ENCODE measurements at regions not wholly inside any gene's neighbourhood (a gene's known extent, or its start where the extent isn't known, plus 50 kb on each side); places are given as distances from the start of the nearest gene placed in this dataset.

DNA sequence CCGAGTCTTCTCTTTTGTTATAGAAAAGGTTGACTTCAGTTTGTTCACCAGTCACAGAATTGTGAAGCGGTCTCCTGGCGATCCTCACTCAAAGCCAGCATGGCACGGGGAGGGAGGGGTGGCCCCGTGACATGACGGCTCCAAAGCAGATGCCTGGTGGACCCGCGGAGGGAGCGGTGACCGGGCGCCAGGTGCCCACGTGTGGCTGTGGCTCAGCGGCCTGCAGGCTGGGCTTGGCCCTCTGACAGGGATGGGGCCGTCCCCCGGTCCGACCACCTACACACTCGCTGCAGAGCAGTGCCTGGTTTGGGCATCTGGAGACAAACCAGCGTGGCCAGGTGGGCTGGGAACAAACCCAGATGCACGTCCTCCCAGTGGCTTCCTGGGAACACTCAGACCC, 129.1 kb upstream of the SNTG2 start:
- DNase-seq = no peak

DNA sequence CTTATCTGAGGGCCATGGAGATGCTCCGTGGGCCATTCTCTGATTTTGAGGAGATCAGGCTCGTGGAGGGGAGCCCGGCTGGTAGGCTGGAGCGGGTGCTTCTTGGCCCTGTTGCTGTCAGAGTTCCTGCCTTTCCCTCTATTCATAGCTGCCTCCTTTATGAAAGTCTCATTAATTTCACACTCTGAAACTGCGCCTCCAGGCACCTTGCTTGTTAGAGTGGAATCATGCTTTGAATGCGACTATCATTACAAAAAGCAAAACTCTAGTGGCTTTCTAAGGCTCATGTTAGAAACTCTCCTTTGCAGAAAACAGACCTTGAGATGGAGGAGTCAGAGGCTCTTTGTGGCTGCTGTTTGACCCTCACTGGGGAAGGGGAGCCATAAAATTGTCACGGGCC, 131.0 kb upstream of the SNTG2 start:
- no peak for DNase-seq

DNA sequence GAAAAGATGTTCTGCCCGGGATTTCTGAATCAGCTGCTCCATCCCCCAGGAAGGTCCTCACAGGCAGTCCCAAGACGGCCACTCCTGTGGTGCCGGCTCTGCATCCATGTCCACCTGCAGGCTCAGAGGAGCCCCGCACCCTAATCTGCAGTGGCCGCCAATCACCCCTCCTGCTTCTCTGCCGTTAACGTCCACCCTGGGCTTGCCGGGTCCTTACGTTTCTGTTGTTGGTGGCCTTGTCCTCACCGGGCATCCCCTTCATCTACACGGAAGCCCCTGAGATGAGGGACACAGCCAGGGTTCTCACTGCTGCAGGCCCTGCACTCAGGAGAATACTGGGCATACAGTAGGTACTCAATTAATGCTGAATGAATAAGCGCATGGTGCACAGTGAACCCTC, 131.5 kb upstream of the SNTG2 start:
- no peak for DNase-seq

DNA sequence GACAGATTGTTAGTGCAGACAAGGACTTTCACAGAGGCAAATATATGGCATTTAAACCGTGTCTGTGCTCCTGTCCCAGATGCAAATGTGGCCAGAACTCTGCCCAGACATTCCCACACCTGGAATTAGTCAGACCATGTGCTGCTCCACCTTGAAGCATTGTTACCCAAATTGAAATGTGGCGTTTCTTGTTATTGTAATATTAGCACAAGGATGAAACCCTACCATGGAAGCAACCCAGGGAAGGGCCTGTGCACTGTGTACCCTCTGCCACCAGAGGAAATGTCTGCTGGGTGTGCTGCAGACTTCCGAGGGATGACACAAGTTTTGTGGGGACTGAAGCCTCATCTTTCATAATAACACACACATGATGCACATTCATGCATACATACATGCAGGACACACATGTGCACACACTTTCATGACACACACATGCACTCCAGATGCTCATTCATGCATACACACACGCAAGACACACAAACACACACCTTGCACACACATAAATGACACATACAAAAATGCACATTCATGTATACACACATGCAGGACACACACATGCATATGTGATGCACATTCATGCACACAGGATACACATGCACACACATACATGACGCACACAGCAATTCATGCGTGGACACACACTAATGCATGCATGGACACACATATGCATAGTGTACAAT, 133.2 kb upstream of the SNTG2 start:
- DNase-seq = no peak

DNA sequence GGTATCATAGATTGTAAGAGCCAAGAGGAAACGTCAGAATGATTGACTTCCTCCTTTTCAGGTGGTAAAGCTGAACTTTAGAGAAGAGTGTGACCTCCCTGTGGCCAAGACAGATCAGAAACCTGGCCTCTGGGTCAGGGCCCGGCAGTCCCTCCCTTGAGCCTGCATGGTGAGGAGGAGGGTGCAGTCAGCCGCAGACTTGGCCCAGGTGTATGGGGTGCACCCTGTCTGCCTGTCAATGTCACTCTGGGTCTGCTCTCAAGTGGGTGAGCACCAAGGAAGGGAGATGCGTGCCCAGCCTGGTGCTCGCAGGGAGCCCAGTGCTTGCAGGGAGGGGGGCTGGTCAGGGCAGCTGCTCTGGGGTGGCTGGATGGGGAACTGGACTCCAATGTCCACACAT, 134.4 kb upstream of the SNTG2 start:
- DNase-seq = no peak

DNA sequence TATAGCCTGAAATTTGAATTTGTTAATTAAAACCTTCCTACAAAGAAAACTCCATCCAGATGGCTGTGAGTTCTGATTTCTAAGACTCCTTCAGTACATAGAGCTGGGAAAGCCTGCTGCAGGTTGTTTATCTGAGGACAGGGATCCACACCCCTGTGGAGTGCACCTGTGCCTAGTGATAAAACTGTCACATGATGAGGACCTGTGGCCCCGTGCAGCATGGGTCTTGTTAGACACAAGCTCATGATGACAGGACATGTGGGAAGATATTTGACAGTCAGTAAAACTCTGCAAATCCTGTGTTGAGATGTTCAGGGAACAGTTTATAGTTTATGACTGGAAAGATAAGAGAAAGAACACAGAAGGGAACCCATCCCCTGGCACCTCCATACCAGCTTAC, 133.2 kb upstream of the TMEM18 start:
- no peak for DNase-seq

DNA sequence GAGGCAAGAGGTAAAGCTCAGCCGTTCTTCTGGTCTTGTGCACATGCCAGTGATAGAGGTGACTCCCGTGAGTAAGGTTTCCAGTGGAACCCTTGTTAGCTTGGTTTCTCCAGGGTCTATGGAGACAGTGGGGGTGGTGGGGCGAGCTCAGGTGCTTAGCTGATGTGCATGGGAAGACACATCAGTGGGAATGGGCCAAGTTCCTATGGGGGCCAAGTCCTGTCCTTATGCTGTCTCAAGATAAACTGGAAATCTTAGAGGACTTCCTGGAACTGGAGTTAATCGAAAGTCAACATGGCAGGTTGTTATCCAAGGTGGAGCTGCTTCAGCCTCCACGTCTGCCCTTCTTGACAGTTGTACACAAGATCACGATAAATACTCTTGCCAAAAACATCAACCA, 130.1 kb upstream of the TMEM18 start:
- DNase-seq = no peak

DNA sequence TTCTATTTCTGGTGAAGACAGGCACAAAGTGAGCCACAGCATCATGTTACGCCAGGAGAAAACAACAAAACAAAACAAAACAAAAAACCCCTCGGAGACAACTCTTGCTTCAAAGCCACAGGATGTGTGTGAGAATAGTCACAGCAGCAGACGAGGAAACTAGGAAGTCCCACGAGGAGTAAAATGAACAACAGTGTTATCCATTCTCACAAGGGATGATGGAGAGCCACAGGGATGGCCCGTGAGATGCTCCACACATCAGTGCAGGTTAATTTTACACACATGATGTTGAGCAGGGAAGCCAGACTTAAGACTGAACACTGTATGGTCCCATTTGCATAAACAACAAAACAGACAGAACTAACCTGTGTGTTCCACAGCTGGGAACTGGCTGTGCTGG, 128.5 kb upstream of the TMEM18 start:
- no peak for DNase-seq

DNA sequence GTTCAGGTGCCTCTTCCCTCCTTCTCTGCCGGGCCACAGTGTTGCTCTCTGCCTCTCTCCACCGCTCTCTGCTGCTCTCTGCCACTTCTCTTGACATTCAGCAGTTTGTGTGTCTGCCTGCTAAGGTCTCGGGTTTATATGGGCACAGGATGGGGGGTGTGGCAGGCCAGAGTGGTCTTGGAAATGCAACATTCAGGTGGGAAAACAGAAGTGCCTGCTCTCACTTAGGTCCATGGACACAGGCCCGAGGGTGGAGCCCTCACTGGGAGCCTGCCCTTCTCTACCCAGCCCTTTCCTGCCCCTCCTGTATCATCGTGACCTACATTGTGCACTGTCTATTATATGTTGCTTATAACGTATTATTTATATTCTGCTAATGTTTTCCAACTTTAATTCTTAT, 120.8 kb upstream of the TMEM18 start:
- no peak for DNase-seq

DNA sequence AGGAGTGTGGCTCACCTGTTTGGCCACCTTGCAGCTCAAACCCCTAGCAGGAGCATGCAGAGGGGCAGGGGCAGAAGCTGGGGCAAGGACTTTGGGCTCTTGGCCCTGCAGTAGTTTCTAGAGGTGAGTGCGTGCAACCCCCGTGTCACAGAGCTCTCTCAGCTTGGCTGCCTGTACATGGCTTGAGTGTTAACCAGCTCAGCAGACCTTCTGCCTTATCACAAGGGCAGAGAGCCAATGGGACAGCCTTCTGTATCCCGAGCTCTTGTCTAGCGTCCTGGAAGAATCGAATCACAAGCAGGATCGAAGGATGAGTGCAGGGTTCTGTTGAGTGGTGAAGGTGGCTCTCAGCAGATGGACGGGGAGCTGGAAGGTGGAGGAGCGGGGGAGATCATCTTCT, 120.3 kb upstream of the TMEM18 start:
- no peak for DNase-seq

DNA sequence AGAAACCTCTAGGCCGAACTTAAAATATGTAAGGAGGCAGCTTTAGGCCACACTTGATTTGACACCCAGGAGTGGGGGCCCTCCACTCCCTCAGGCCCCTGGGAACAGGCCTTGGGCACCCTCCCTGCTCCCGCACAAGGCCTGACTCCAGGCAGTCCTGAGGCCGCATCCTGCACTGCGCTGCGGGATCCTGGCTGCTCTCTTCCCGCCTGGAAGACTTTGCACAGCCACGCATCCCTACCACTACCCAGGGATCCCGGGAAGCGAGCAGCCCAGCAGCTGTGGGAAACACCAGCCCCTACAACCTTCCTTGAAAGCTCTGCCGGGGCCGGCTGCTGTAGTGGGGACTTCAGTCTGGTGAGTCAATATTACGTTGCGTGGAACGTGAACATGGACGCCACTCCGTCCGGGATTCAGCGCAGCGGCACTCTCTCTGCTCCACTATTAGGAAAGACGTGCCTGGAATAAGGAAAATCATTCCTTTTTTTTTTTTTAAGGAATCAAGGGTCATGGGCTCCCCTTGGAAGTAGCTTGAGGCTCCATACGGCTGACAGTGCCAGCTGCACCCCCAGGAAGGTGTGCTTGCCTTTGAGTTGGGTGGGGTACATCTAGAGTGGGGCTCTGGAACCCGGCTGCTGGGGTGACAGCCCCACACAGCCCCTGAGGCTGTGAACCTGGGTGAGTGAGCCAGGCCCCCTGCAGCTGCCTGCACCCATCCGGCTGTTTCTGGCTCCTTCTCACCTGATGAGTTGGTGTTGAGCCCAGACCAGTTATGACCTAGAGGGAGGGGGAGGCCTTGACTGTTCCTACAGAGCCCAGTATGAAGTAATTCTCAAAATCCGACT, 119.2 kb upstream of the TMEM18 start:
- DNase-seq = no peak

DNA sequence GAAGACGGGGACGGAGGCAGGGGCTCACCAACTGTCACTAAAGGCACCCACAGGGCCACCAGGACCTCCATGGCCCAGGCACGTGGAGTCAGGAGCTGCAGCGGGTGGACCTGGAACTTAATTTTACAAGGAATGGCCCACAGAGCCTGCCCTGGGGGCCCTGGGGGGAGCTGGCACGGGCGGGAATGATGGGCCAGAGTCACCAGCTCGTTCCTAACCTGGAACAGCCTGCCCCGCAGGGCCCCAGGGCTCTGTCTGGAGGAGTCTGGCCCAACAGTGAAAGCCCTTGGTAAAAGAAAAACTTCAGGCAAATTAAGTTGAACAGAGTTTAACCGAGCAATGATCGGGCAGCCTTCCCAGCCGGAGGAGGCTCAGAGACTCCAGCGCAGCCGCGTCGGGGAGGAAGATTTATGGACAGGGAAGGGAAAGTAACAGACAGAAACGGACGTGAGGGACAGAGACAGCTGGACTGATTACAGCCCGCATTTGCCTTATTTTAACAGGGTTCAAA, 118.4 kb upstream of the TMEM18 start:
- no peak for DNase-seq

DNA sequence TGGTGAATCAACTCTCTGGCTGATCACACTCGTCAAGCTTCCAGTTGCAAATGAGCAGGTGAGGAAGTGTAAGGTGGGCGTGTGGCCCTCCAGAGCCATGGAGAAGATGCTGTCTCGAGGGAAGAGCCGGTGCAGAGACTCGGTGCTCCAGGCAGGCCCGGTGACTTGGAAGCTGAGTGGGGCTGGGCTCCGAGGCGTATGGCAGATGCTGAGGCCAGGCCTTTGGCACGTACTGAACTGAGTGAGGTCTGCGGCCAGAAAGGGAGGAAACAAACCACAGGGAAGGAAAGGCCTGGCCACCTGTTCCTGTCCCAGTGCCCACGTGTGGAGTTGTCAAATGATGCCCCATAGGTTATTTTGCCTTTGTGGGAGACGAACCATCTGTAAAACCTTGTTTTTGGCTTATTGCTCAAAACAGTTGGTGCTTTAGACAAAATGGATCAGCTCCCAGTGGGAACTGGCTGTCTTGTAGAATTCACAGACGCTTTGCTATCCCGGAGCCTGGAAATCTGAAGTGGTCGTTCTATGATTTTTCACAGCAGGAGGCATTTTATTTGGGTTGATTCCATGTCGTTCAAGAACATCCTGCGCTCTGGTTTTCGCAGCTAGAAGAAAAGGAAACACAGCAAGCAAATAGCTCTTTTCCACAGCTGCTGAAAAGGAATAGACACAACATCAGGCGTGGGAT, 117.5 kb upstream of the TMEM18 start:
- no peak for DNase-seq

DNA sequence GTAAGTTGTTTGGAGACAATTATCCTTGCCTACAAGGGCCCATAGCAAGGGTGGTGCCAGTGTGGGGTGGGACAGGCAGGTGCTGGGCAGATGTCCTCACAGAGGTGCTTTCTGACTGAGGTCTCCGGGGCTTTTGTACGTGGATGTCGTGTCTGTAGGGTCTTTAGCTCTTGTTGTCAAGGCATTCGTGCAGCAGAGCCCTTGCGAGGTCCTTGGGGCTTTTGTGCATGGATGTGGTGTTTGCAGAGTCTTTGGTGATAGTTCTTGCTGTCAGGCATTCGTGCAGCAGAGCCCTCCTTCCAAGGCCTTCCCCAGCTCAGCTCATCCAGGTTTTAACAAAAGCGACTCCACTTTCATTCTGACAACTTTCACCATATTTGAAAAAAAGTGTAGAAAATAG, 116.0 kb upstream of the TMEM18 start:
- no peak for DNase-seq

DNA sequence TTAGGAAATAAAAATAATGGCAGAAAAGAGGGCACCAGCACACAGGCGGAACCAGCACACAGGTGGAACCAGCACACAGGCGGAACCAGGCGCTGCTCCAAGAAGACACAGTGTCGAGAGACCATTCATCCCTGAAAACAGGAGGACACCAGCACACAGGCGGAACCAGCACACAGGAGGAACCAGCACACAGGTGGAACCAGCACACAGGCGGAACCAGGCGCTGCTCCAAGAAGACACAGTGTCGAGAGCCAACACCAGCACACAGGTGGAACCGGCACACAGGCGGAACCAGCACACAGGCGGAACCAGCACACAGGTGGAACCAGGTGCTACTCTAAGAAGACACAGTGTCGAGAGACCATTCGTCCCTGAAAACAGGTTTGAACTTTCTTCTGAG, 115.5 kb upstream of the TMEM18 start:
- DNase-seq = no peak

DNA sequence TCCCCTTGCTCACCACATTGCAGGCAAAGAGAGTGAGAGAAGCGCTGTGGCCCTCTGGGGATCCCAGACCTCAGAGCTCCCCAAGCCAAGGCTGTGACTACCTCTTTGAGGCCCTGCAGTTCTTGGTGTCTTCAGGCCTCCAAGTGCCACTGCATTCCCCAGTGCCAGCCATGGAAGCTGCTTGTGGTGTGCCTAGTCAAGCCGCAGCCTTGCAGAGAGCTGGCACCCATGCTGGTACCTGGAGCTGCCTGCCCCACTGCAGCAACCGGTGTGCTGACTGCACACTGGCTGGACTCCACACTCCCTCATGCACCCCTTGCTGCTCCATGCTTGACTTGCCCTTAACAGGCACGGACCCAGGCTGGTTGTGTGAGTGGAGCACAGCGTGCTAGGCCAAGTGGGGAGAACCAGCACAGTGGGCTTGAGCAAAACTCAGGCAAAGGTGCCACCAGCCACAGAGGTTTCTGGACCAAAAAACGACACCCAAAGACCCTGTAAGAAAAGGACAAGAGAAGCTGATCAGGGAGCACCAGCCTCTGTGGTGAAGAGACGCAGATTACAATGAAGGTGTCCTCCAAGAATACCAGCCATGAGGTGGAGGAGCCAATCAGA, 113.5 kb upstream of the TMEM18 start:
- DNase-seq = no peak

DNA sequence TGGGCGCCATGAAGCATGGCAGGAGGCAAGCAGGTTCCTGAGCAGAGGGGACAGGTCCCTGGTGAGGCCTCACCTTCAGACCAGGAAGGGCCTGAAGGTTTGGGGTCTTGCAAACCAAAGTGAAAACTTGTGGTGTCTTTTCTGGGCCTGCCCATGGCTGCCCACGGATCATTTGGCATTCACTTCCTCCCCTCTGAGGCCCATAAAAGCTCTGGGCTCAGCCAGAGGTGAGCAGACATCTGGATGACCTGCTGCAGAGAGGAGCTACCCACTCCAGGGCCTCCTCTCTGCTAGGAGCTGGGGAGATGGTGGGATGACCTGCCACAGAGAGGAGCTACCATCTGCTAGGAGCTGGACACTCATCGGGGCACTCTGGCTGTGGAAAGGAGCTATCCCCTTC, 112.9 kb upstream of the TMEM18 start:
- no peak for DNase-seq

DNA sequence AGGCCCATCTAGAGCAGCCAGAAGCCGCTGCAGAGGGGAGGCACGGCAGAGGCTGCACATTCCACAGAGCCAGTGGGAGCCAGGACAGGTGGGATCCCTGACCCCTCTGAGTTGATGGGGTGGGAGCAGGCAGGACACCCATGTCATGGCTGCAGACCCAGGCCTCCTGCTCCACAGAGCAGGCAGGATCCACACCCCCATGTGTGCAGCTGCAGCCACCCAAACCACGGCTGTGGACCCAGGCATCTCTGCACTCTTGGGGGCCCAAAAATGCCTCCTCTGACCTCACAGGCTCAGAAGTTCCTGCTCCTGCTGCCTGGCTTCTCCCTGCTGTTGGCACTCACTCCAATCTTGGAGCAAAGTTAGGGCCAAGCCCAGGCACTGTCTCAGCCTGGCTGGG, 112.3 kb upstream of the TMEM18 start:
- no peak for DNase-seq

DNA sequence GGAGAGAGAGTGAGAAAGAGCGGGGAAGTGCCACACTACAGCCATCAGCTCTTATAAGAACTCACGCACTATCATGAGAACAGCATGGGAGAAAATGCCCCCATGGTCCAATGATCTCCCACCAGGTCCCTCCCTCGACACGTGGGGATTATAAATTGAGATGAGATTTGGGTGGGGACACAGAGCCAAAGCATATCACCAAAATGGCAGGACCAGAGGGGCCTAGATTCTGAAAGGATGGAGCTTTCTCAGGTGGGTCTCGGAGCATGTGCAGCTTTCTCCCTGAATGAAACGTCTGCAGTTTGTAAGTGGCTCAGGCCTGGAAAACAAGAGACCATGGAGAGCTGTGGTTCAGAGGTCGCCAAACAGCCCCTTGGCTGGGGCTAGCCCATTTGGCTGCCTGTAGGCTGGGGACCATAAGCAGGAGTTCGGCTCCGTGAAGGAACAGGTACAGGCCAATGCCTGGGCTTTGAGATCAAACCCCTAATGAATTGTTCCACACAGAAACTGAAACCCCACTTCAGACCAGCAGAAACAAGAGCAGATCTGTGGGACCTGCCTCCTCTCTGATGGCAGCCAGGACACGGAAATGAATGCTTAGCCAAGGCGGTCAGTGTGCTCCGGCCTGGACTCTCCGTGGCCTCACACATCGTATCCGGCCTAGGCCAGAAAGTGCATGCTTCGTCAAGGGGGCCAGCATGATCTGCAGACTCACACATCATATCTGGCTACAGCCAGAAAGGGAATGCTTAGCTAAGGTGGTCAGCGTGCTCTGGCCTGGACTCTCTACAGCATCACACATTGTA, 111.2 kb upstream of the TMEM18 start:
- no peak for DNase-seq

DNA sequence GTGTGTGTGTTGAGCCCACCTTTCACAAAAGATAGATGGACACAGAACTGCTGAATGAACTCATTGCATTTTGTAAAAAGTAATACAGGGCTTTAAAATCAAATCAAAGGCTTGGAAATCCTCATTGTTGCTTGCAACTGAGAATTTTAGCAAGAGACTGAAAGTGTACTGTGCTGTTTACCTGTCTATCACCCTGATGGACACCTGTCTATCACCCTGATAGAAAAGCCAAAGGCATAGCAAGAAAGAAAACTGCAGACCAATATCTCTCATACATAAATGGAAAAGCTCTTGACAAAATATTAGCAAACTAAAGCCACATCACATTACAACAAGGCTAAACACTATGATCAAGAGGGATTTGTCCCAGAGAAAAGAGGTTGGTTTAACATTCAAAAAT, 107.5 kb upstream of the TMEM18 start:
- DNase-seq = no peak

DNA sequence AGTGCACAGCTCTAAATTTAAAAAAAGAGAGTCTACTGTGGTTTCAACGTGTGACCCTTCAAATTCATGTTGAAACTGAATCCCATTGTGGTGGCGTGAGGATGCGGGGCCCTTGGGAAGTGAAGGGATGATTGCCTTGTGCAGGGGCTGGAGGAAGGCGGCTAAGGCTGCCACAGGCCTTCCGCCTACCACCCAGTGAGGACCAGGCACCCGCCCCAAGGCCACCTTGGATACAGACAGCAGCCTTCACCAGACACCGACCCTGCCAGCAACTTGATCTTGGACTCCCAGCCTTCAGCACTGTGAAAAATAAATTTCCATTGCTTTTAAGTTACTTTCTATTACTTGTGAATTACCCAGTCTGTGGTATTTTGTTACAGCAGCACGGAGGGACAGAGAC, 103.4 kb upstream of the TMEM18 start:
- DNase-seq = no peak

DNA sequence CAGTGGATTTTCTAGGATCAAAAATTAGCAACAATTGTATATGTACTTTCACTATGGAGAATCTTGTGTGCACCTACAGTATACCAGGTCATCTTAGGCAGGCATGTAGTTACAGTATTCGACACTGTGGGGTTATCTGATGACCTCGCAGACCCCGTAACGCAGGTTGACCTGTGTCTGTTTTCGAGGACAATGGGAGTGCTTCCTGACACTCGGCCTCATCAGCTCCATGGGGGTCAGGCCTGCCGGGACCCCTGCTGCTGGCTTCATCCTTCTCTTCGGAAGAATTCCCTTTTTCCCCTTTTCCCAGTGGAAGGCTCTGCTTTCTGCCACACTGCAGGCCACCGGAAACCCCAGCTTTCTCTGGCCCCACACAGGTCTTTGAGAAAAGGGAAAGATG, 102.8 kb upstream of the TMEM18 start:
- no peak for DNase-seq
